NB4 (cell line): ENCODE measurements at regions not wholly inside any gene's neighbourhood (a gene's known extent, or its start where the extent isn't known, plus 50 kb on each side); places are given as distances from the start of the nearest gene placed in this dataset.

Experiments used
- DNase-seq: peaks from one replicate; pipeline ENCODE4 v3.0.0; 2010; ENCODE audit warnings: low read depth
- H3K4me3 ChIP-seq: one replicate; pipeline ENCODE4 v1.5.1; 2011; ENCODE audit warnings: mild to moderate bottlenecking, low read depth, low read length, moderate library complexity
- MYC ChIP-seq: IDR thresholded peaks from 2 replicates; pipeline ENCODE4 v1.6.1; 2011; ENCODE audit warnings: low read depth, low read length
- POLR2A ChIP-seq: IDR thresholded peaks from 2 replicates; pipeline ENCODE4 v1.6.1; 2011; ENCODE audit warnings: mild to moderate bottlenecking; ENCODE audit not compliant: insufficient read length; ENCODE audit errors: extremely low read depth
- TF ChIP-seq, protein P1 (sequence below): IDR thresholded peaks from one replicate; pipeline ENCODE4 v1.5.1; 2012; ENCODE audit warnings: low read depth, low read length
- TF ChIP-seq, protein P2 (sequence below): IDR thresholded peaks from 2 replicates; pipeline ENCODE4 v1.6.1; 2011; ENCODE audit warnings: low read depth, low read length

DNA sequence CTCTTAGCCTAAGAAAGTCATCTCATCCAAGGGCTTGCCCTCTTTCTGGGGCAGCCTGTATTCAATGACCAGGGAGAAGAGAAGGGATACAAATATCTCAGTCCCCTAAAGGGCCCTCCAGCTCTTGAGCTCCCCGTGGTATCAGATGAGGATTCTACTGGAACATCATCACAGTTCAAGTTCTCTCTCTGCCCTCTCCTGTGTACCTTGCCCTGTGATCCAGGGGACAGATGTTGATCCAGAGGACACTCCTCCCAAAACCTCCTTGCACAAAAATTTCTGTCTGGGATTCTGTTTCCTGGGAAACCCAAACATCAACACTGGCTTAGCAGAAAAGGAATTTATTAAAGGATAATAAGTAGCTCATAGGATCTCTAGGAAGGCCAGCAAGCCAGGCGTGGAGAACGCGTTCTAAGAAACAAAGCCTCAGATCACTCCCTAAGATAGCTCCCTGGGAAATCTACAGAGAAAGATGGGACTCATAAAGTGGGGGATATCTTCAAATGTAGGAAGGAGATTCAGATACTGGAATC lies 296.3 kb upstream of the KLF3 start:
- no peak for DNase-seq
- TF ChIP-seq, protein P1, sequence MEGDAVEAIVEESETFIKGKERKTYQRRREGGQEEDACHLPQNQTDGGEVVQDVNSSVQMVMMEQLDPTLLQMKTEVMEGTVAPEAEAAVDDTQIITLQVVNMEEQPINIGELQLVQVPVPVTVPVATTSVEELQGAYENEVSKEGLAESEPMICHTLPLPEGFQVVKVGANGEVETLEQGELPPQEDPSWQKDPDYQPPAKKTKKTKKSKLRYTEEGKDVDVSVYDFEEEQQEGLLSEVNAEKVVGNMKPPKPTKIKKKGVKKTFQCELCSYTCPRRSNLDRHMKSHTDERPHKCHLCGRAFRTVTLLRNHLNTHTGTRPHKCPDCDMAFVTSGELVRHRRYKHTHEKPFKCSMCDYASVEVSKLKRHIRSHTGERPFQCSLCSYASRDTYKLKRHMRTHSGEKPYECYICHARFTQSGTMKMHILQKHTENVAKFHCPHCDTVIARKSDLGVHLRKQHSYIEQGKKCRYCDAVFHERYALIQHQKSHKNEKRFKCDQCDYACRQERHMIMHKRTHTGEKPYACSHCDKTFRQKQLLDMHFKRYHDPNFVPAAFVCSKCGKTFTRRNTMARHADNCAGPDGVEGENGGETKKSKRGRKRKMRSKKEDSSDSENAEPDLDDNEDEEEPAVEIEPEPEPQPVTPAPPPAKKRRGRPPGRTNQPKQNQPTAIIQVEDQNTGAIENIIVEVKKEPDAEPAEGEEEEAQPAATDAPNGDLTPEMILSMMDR = no peak
- TF ChIP-seq MYC = no peak
- TF ChIP-seq POLR2A = no peak
- TF ChIP-seq, protein P2, sequence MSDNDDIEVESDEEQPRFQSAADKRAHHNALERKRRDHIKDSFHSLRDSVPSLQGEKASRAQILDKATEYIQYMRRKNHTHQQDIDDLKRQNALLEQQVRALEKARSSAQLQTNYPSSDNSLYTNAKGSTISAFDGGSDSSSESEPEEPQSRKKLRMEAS = no peak

DNA sequence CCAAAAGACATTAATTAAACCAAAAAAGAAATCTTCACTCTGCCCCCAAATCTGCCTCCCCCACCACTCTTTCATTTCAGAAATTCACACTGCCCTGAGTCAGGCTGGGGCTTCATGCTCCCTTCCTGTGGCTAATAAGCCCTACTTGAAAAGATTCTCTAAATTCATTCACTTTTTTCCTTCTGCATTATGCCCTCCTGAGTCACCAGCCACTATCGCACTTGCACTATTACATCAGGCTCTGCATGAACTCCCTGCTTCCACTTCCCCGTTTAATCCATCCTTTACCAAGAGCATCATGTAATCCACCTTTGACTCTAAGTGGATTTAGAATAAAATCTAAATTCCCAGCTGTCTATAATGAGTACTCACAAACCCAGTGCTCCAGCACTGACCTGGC lies 295.4 kb upstream of the KLF3 start:
- no peak overlapping the region for H3K4me3 ChIP-seq
- TF ChIP-seq, protein P1 = no peak
- TF ChIP-seq MYC (no peak), POLR2A (no peak)
- TF ChIP-seq, protein P2 = no peak
- peak; percentile 28 for DNase-seq

More for the DNA sequence above, 296.3 kb upstream of the KLF3 start:
- no peak overlapping the region for H3K4me3 ChIP-seq

DNA sequence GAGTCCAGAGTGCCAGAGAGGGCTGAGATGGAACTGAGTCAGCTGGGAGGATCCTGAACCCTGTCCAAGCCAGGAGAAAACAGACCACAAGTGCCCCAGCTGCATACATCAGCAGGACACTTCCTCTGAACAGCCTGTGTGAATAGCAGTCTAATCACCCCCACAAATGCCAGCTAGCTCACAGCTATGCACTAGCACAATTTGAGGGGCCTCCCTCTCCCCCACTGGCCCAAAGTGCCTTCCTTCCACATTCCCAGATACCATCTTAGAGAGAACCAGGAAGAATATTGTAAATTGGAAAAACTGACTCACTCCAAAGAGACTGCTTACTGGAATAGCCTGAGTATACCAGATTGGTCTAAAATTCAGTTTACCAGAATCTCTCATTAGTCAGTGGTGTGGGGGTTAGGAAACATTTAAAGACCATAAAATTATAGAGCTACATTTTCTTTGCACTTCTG lies 292.6 kb upstream of the KLF3 start:
- no peak overlapping the region for H3K4me3 ChIP-seq
- DNase-seq = no peak
- TF ChIP-seq, protein P2 = no peak
- TF ChIP-seq, protein P1 = no peak
- no peak for TF ChIP-seq MYC
- TF ChIP-seq POLR2A = no peak

DNA sequence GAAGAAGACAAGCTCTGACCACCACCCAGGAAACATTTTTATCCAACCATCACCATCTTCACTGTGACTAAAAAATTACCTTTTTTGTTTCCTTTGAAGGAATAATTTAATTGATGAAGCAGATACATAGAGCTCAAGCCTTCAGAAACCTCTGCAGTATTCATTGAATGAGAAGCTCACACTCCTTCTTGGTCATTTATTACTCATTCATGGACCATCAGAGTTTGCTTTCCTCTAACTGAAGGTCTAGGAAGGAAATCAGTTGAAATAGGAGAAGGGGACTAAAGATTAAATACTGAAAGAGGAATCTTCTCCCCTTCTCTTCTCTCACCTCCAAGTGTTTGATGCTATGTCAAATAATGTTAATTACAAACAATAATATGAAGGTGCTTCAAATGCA lies 290.6 kb upstream of the KLF3 start:
- H3K4me3 ChIP-seq = no peak overlapping the region
- DNase-seq = no peak
- TF ChIP-seq, protein P2 = no peak

DNA sequence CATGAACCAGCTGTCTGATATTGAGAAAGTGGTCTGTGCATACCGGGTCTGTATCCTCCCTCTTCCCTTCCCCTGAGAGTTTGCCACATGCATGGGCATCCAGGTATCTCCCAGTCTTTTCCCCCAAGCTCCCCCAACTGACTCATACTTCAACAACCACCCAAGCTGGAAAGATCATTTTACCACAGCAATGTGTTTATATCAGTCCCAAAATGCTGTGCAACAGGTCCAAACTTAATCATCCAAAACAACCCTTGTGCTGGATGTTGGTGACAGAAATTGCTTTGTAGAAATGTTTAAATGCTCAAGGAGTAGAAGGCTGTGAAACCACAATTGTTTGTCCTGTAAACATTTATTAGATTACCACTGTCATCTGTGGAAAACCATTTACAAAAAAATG lies 286.8 kb upstream of the KLF3 start:
- DNase-seq = no peak
- H3K4me3 ChIP-seq = no peak overlapping the region
- TF ChIP-seq, protein P1 = no peak
- TF ChIP-seq, protein P2 = no peak
- TF ChIP-seq POLR2A (no peak), MYC (no peak)

DNA sequence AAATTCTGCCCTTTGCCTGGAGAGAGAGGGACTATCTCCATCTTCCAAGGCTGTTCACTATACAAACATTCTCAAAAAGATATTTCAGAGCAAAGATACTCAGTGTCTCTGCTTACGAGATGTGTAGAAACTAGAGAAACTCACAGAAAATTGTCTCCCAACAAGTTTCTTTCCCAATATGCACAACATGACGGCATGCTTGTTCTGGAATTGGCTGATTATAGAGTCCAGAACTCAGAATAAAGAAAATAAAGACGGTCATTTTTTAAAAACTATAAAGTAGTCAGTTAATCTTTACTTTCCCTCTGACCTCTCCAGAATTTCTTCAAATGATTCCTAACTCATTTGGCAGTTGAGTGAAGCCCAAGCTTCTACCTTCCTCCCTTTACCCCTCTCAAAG lies 285.5 kb upstream of the KLF3 start:
- TF ChIP-seq, protein P1 = no peak
- TF ChIP-seq, protein P2 = no peak
- no peak for TF ChIP-seq MYC
- TF ChIP-seq POLR2A = no peak
- H3K4me3 ChIP-seq = no peak overlapping the region
- DNase-seq = no peak
